Epithelial cell of proximal tubule (primary cell): ENCODE measurements at regions not wholly inside any gene's neighbourhood (a gene's known extent, or its start where the extent isn't known, plus 50 kb on each side); places are given as distances from the start of the nearest gene placed in this dataset.
"Not testable (repeated sequence)": the region's sequence is repeated elsewhere in the genome, so short reads cannot be mapped to it uniquely, and the experiment has no call there.

Experiments used
- DNase-seq: peaks from one replicate; pipeline ENCODE4 v3.0.0-alpha.2; 2011; ENCODE audit warnings: low read depth
- H3K4me3 ChIP-seq: 2 replicates; pipeline ENCODE4 v1.5.1; 2011; ENCODE audit warnings: low read depth, mild to moderate bottlenecking, low read length
- TF ChIP-seq, protein P1 (sequence below): conservative IDR thresholded peaks from 2 replicates; pipeline ENCODE4 v1.5.1; 2012; ENCODE audit warnings: low read depth, mild to moderate bottlenecking, low read length

DNA sequence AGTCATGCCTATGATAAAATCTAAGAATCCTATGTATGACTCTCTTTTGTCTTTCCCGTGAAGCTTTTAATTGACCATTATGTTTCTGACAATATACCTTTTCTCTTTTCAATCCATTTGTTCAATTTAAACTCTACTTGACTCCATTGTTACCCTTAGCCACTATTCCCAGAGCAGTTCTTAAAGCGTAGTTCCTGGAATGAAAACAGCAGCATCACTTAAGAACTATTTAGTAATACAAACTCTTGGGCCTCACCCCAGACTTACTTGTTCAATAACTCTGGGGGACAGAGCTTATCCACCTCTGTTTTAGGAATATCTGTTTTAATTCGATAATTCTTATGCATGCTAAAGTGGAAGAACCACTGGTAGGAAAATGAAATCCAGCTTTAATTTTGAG is 358.4 kb downstream of the PRR32 start:
- DNase-seq, result no peak
- H3K4me3 ChIP-seq, result no peak overlapping the region
- TF ChIP-seq, protein P1, sequence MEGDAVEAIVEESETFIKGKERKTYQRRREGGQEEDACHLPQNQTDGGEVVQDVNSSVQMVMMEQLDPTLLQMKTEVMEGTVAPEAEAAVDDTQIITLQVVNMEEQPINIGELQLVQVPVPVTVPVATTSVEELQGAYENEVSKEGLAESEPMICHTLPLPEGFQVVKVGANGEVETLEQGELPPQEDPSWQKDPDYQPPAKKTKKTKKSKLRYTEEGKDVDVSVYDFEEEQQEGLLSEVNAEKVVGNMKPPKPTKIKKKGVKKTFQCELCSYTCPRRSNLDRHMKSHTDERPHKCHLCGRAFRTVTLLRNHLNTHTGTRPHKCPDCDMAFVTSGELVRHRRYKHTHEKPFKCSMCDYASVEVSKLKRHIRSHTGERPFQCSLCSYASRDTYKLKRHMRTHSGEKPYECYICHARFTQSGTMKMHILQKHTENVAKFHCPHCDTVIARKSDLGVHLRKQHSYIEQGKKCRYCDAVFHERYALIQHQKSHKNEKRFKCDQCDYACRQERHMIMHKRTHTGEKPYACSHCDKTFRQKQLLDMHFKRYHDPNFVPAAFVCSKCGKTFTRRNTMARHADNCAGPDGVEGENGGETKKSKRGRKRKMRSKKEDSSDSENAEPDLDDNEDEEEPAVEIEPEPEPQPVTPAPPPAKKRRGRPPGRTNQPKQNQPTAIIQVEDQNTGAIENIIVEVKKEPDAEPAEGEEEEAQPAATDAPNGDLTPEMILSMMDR, result no peak

DNA sequence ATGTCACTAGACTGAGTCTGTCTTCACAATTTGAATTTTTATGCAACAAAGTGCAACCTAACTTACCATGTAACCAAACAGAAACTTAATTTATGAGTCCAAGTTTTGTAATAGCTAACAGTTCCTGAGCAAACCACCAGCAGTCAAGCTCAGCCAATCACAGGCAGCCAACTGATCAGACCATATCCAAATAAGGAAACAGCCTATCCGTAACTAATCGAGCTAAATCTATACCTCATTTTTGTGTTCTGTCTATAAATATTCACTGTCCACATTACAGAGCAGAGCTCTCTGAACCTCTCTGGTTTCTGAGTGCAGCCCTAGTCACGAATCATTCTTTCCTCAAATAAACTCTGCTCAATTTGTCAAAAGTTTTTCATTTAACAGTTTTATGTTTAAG is 367.6 kb downstream of the PRR32 start:
- DNase-seq, result no peak
- TF ChIP-seq, protein P1, result no peak
- H3K4me3 ChIP-seq, result no peak overlapping the region

DNA sequence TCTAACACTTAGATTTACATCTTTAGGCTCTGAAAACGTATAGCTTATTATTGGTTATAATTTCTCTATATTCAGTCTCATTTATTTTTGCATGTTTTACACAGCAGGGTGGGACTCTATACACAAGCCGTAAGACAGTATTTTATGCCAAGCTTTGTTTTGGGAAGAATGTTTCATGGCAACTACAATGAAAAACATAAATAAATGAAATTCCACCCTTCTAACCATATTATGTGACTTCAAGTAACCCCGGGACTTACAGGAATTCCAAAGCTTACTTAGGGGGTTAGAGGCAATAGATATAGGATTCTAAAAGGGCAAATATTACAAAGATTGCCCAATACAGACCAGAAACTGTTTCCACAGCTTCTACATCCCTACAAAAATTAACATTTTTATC is 370.9 kb downstream of the PRR32 start:
- H3K4me3 ChIP-seq, result no peak overlapping the region
- no peak for DNase-seq
- TF ChIP-seq, protein P1, result no peak

DNA sequence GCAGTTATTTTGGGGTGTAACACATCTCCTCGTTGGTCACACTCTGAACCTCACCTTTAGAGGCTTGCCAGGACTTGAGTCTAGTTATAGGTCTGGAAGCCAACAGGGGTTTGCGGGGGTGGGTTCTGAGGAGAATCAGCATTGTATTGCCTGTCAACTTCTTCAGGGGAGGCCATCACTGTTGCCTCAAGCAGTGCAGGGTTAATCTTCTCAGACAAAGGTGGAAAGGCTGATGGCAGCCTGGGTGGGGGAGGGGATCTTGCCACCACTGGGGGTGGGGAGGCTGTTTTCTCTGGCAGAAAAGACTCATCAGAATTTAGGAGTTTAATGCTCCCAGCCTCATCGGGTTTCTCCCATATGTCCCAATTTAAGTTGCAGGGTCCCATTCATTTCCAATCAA is 387.8 kb downstream of the PRR32 start:
- TF ChIP-seq, protein P1, result no peak
- no peak overlapping the region for H3K4me3 ChIP-seq
- DNase-seq, result no peak

DNA sequence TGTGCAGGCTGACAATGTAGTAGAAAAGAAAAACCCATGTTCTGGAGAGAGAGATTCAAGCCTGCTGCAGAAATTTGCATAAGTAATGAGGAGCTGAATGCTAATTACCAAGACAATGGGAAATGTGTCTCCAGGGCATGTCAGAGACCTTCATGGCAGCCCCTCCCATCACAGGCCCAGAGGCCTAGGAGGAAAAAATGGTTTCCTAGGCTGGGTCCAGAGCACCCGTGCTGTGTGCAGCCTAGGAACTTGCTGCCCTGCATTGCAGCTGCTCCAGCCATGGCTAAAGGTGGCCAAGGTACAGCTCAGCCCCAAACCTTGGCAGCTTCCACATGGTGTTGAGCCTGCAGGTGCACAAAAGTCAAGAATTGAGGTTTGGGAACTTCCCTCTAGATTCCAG is 402.3 kb downstream of the PRR32 start:
- not testable (repeated sequence) for DNase-seq, H3K4me3 ChIP-seq

DNA sequence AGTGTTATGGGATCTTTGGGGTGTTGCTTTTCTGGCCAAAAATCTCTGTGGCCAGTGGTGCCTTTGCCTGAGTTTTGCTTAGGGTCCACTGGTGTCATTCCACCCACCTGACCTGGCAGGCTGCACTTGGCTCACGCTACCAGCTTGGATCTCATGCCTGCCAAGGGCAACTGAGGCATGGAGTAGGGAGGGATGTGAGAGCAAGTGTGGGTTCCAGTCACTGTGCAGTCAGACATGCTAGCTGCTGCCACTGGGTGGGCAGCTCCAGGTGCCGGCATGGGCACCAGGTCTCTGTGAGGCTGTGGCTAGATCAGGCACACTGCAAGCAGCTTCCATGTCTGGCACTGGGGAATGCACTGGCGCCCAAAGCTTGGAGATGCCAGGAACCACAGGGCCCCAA is 424.1 kb downstream of the PRR32 start:
- no peak overlapping the region for H3K4me3 ChIP-seq
- TF ChIP-seq, protein P1, result no peak

DNA sequence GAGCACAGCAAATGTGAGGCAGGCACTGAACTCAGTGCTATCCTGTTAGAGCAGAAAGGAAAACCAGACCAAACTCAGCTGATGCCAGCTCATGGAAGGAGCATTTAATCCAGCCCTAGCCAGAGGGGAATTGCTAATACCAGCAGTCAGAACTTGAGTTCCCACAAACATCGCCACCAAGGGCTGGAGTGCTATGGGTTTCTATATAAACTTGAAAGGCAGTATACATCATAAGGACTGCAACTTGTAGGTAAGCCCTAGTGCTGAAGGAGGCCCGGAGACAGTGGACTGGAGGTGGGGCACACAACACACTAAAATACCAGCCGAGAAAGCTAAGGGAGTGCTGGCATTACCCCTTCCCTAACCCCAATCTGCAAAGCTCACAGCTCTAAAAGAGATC is 440.2 kb downstream of the PRR32 start:
- TF ChIP-seq, protein P1, result no peak
- no peak for DNase-seq

More for the DNA sequence above, 424.1 kb downstream of the PRR32 start:
- no peak for DNase-seq

DNA sequence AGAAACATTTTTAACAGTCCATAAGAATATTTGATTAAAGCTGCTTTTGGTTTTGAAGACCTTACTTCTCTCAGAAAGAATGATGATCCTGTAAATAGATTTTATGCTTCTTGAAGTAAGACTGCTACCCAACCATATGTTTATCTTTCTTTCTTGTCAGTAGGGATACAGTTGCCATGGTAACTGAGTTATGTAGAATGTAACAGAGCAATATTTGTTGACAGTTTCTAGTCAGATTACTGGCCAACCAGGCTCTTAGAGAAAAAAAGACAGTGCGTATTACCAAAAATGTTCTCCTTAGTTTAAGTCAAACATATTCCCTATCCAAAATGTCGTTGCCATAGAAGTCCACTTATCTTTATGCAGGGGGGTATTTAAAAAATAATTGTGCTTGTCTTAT is 456.8 kb downstream of the PRR32 start:
- no peak for DNase-seq
- H3K4me3 ChIP-seq, result no peak overlapping the region
- TF ChIP-seq, protein P1, result no peak

More for the DNA sequence above, 440.2 kb downstream of the PRR32 start:
- no peak overlapping the region for H3K4me3 ChIP-seq
